ENCODE measurements at regions not wholly inside any gene's neighbourhood (a gene's known extent, or its start where the extent isn't known, plus 50 kb on each side); places are given as distances from the start of the nearest gene placed in this dataset.
A peak's percentile ranks its signal among the peaks of the same experiment; 100 is the strongest.

GRCh38 chr2:16088802-16089112 is 148.4 kb downstream of the MYCN start:
- H2BK5ac ChIP-seq (ENCODE audit: low read depth, low read length): no peak overlapping the region
- WGBS, 2 experiments (ENCODE audit: extremely low coverage in 1 of 2, insufficient coverage in 1 of 2, insufficient read length in 1 of 2, insufficient replicate concordance in 2 of 2, low coverage in 1 of 2, low lambda C conversion rate in 2 of 2, missing lambda C conversion rate in 1 of 2): 63% methylated on average over 3 of the region's 3 CpGs; no CpG with 5 or more reads in 1 of the 2 experiments
- no peak overlapping the region for H3K4me2 ChIP-seq (ENCODE audit: insufficient read depth in 1 of 2, low read depth in 2 of 2, low read length in 2 of 2)
- H3K27ac ChIP-seq (ENCODE audit: low read depth, low read length): no peak overlapping the region
- no peak overlapping the region for H3K14ac ChIP-seq (ENCODE audit: insufficient read length)
- H2BK12ac ChIP-seq (ENCODE audit: low read depth, low read length): no peak overlapping the region
- H2AK5ac ChIP-seq (ENCODE audit: low read depth, low read length): no peak overlapping the region
- no peak overlapping the region for H4K91ac ChIP-seq (replicated peaks; ENCODE audit: insufficient read length, low read length)
- H3K23ac ChIP-seq (ENCODE audit: insufficient read length): no peak overlapping the region
- ChIA-PET POLR2A (ENCODE audit: partially characterized antibody) (interaction anchor here (1.3 kb wide), 1 partner anchor 15 kb away, joined by 4 read pairs; no protein-coding TSS in a partner anchor), CTCF (ENCODE audit: partially characterized antibody) (interaction anchor here (0.7 to 0.8 kb wide), 2 partner anchors 19 to 131 kb away, joined by 3 to 4 read pairs; no protein-coding TSS in a partner anchor)
- no peak overlapping the region for H3K9ac ChIP-seq (replicated peaks in 1 of 4; ENCODE audit: extremely low read depth in 1 of 4, low read depth in 3 of 4, low read length in 3 of 4)
- H4K8ac ChIP-seq (ENCODE audit: extremely low read depth, insufficient read depth, low read length): no peak overlapping the region
- FAIRE-seq (no peak), DNase-seq (ENCODE audit: low read depth in 1 of 2, low spot score in 2 of 2) (no peak)
- no peak overlapping the region for H2BK15ac ChIP-seq (ENCODE audit: low read length)
- no peaks in the 10 kb centered on the region for H4K20me1 ChIP-seq (replicated peaks in 1 of 2; ENCODE audit: control insufficient read depth in 1 of 2, insufficient read depth in 2 of 2, low read length in 2 of 2)
- no peaks in the 10 kb centered on the region; a peak in 1 of 7 replicates for H3K4me1 ChIP-seq (replicated peaks in 1 of 4; ENCODE audit: control insufficient read depth in 3 of 4, insufficient read depth in 4 of 4, low read length in 3 of 4)
- H3K36me3 ChIP-seq (ENCODE audit: control insufficient read depth in 2 of 4, insufficient read depth in 4 of 4, low read length in 3 of 4): no peaks in the 10 kb centered on the region
- no peak overlapping the region for H2AFZ ChIP-seq (ENCODE audit: low read length)
- no peaks in the 10 kb centered on the region for H3K79me1 ChIP-seq (ENCODE audit: low read depth, low read length)
- H3K27me3 ChIP-seq (replicated peaks in 1 of 4; ENCODE audit: control insufficient read depth in 3 of 4, extremely low read depth in 1 of 4, insufficient read depth in 3 of 4, low read length in 3 of 4): no peaks in the 10 kb centered on the region
- no peak overlapping the region for H2BK120ac ChIP-seq (replicated peaks; ENCODE audit: low read depth, low read length)
- H4K5ac ChIP-seq (ENCODE audit: insufficient read length, low read depth, low read length): no peak overlapping the region
- no peaks in the 10 kb centered on the region for H3K9me3 ChIP-seq (ENCODE audit: insufficient read depth in 2 of 2, low read depth in 1 of 2, low read length in 1 of 2)
- H3K79me2 ChIP-seq (ENCODE audit: control insufficient read depth in 1 of 2, insufficient read depth in 2 of 2, low read length in 2 of 2): no peaks in the 10 kb centered on the region
- no peak overlapping the region for H3K56ac ChIP-seq (replicated peaks; ENCODE audit: insufficient read length, low read depth, low read length)
- H3K23me2 ChIP-seq (ENCODE audit: low read depth, low read length): no peaks in the 10 kb centered on the region
- no peak overlapping the region for H3K18ac ChIP-seq (ENCODE audit: extremely low read depth, low read length)
- H2BK20ac ChIP-seq (ENCODE audit: low read length): 0 out of 2 replicates have a peak overlapping the region, but pooled peaks have one; percentile 90
- no peak overlapping the region for H3K4ac ChIP-seq (replicated peaks; ENCODE audit: insufficient read length, low read depth, low read length)
- H3K4me3 ChIP-seq (ENCODE audit: extremely low read depth in 1 of 4, insufficient read depth in 2 of 4, low read depth in 3 of 4, low read length in 4 of 4): no peak overlapping the region
- no peak for TF ChIP-seq HDAC2 (IDR thresholded peaks at IDR 0.05; ENCODE audit: borderline replicate concordance in 1 of 2, low read depth in 2 of 2, low read length in 2 of 2)
- TF ChIP-seq EGR1 (IDR thresholded peaks at IDR 0.05; ENCODE audit: borderline replicate concordance, low read depth, low read length): no peak
- no peak for TF ChIP-seq JUN (IDR thresholded peaks at IDR 0.05; ENCODE audit: low read depth, low read length)
- no peak for TF ChIP-seq ATF3 (IDR thresholded peaks at IDR 0.05; ENCODE audit: insufficient read depth, low read depth, low read length)
- TF ChIP-seq MAFK (IDR thresholded peaks at IDR 0.05; ENCODE audit: low read depth, low read length): no peak

Data from H1 (cell line).